NCI-H774 (cell line): ENCODE measurements at regions not wholly inside any gene's neighbourhood (a gene's known extent, or its start where the extent isn't known, plus 50 kb on each side); places are given as distances from the start of the nearest gene placed in this dataset.

Experiments used
- DNase-seq: peaks from one replicate; lab custom pipeline; 2025; lab: John Stamatoyannopoulos, UW

- DNase-seq, result no peak
Observed at GRCh38 chr12:11568155-11568761, 81.2 kb upstream of the ETV6 start.

- no peak for DNase-seq
Observed at GRCh38 chr12:11568762-11569478, 80.6 kb upstream of the ETV6 start.

- DNase-seq, result no peak
Observed at GRCh38 chr12:11569716-11570115, 79.8 kb upstream of the ETV6 start.

GRCh38 chr12:11573880-11574279 lies 75.6 kb upstream of the ETV6 start:
- DNase-seq, result no peak

- no peak for DNase-seq
Observed at GRCh38 chr12:11576104-11576503, 73.4 kb upstream of the ETV6 start.

GRCh38 chr12:11577658-11578260 lies 71.7 kb upstream of the ETV6 start:
- DNase-seq, result no peak

GRCh38 chr12:11578461-11578993 lies 70.9 kb upstream of the ETV6 start:
- no peak for DNase-seq

- DNase-seq, result no peak
Observed at GRCh38 chr12:11580125-11580751, 69.2 kb upstream of the ETV6 start.

- DNase-seq, result peak; percentile 33
Observed at GRCh38 chr12:11581179-11581755, 68.2 kb upstream of the ETV6 start.

GRCh38 chr12:11584221-11584855 lies 65.1 kb upstream of the ETV6 start:
- no peak for DNase-seq

- no peak for DNase-seq
Observed at GRCh38 chr12:11592484-11592883, 57.0 kb upstream of the ETV6 start.

- DNase-seq, result no peak
Observed at GRCh38 chr12:11593013-11593412, 56.5 kb upstream of the ETV6 start.

GRCh38 chr12:11595080-11595479 lies 54.4 kb upstream of the ETV6 start:
- no peak for DNase-seq

GRCh38 chr12:11596141-11596540 lies 53.3 kb upstream of the ETV6 start:
- DNase-seq, result no peak

GRCh38 chr12:11598900-11599299 lies 50.6 kb upstream of the ETV6 start:
- no peak for DNase-seq
